ENCODE measurements at regions not wholly inside any gene's neighbourhood (a gene's known extent, or its start where the extent isn't known, plus 50 kb on each side); places are given as distances from the start of the nearest gene placed in this dataset.

- H3K27me3 ChIP-seq (ENCODE audit: control insufficient read depth in 3 of 3, insufficient read depth in 3 of 3, low read length in 3 of 3): no peaks in the 10 kb centered on the region
- no peaks in the 10 kb centered on the region for H3K4me1 ChIP-seq (ENCODE audit: control insufficient read depth in 3 of 3, insufficient read depth in 3 of 3, low read length in 3 of 3)
- no peak overlapping the region for H3K27ac ChIP-seq (ENCODE audit: low read depth, low read length)
- H3K4me3 ChIP-seq (ENCODE audit: low read length in 3 of 3): no peak overlapping the region
- H3K9me3 ChIP-seq (ENCODE audit: control insufficient read depth in 3 of 3, low read length in 3 of 3): no peaks in the 10 kb centered on the region
- no peak overlapping the region for H3K9ac ChIP-seq (ENCODE audit: low read depth in 1 of 3, low read length in 3 of 3)
- no peaks in the 10 kb centered on the region for H3K36me3 ChIP-seq (ENCODE audit: control insufficient read depth in 3 of 3, insufficient read depth in 3 of 3, low read length in 3 of 3)
These were observed 654.9 kb upstream of the EYS start for GRCh38 chr6:66361886-66362285.

GRCh38 chr6:66357781-66358180 is 650.8 kb upstream of the EYS start:
- Histone ChIP-seq H3K4me1 (ENCODE audit: control insufficient read depth in 3 of 3, insufficient read depth in 3 of 3, low read length in 3 of 3) (no peaks in the 10 kb centered on the region), H3K4me3 (ENCODE audit: low read length in 3 of 3) (no peak overlapping the region)

GRCh38 chr6:66355471-66355870 is 648.4 kb upstream of the EYS start:
- Histone ChIP-seq H3K27me3 (ENCODE audit: control insufficient read depth in 3 of 3, insufficient read depth in 3 of 3, low read length in 3 of 3) (no peaks in the 10 kb centered on the region), H3K4me1 (ENCODE audit: control insufficient read depth in 3 of 3, insufficient read depth in 3 of 3, low read length in 3 of 3) (no peaks in the 10 kb centered on the region), H3K9me3 (ENCODE audit: control insufficient read depth in 3 of 3, low read length in 3 of 3) (no peaks in the 10 kb centered on the region), H3K4me3 (ENCODE audit: low read length in 3 of 3) (no peak overlapping the region), H3K36me3 (ENCODE audit: control insufficient read depth in 3 of 3, insufficient read depth in 3 of 3, low read length in 3 of 3) (no peaks in the 10 kb centered on the region), H3K9ac (ENCODE audit: low read depth in 1 of 3, low read length in 3 of 3) (no peak overlapping the region), H3K27ac (ENCODE audit: low read depth, low read length) (no peak overlapping the region)

More at GRCh38 chr6:66357781-66358180, 650.8 kb upstream of the EYS start:
- H3K9ac ChIP-seq (ENCODE audit: low read depth in 1 of 3, low read length in 3 of 3): no peak overlapping the region
- no peaks in the 10 kb centered on the region for H3K36me3 ChIP-seq (ENCODE audit: control insufficient read depth in 3 of 3, insufficient read depth in 3 of 3, low read length in 3 of 3)
- no peak overlapping the region for H3K27ac ChIP-seq (ENCODE audit: low read depth, low read length)
- H3K27me3 ChIP-seq (ENCODE audit: control insufficient read depth in 3 of 3, insufficient read depth in 3 of 3, low read length in 3 of 3): no peaks in the 10 kb centered on the region
- no peaks in the 10 kb centered on the region for H3K9me3 ChIP-seq (ENCODE audit: control insufficient read depth in 3 of 3, low read length in 3 of 3)

- Histone ChIP-seq H3K27me3 (ENCODE audit: control insufficient read depth in 3 of 3, insufficient read depth in 3 of 3, low read length in 3 of 3) (no peaks in the 10 kb centered on the region), H3K36me3 (ENCODE audit: control insufficient read depth in 3 of 3, insufficient read depth in 3 of 3, low read length in 3 of 3) (no peaks in the 10 kb centered on the region), H3K4me1 (ENCODE audit: control insufficient read depth in 3 of 3, insufficient read depth in 3 of 3, low read length in 3 of 3) (no peaks in the 10 kb centered on the region), H3K27ac (ENCODE audit: low read depth, low read length) (no peak overlapping the region), H3K9ac (ENCODE audit: low read depth in 1 of 3, low read length in 3 of 3) (no peak overlapping the region), H3K4me3 (ENCODE audit: low read length in 3 of 3) (no peak overlapping the region), H3K9me3 (ENCODE audit: control insufficient read depth in 3 of 3, low read length in 3 of 3) (no peaks in the 10 kb centered on the region)
These were observed 637.8 kb upstream of the EYS start for GRCh38 chr6:66344796-66345195.

GRCh38 chr6:66340736-66341135 is 633.7 kb upstream of the EYS start:
- Histone ChIP-seq H3K4me1 (ENCODE audit: control insufficient read depth in 3 of 3, insufficient read depth in 3 of 3, low read length in 3 of 3) (no peaks in the 10 kb centered on the region), H3K27me3 (ENCODE audit: control insufficient read depth in 3 of 3, insufficient read depth in 3 of 3, low read length in 3 of 3) (no peaks in the 10 kb centered on the region), H3K9ac (ENCODE audit: low read depth in 1 of 3, low read length in 3 of 3) (no peak overlapping the region), H3K27ac (ENCODE audit: low read depth, low read length) (no peak overlapping the region), H3K9me3 (ENCODE audit: control insufficient read depth in 3 of 3, low read length in 3 of 3) (no peaks in the 10 kb centered on the region), H3K4me3 (ENCODE audit: low read length in 3 of 3) (no peak overlapping the region), H3K36me3 (ENCODE audit: control insufficient read depth in 3 of 3, insufficient read depth in 3 of 3, low read length in 3 of 3) (no peaks in the 10 kb centered on the region)

- Histone ChIP-seq H3K27ac (ENCODE audit: low read depth, low read length) (no peak overlapping the region), H3K9me3 (ENCODE audit: control insufficient read depth in 3 of 3, low read length in 3 of 3) (no peaks in the 10 kb centered on the region), H3K4me1 (ENCODE audit: control insufficient read depth in 3 of 3, insufficient read depth in 3 of 3, low read length in 3 of 3) (no peaks in the 10 kb centered on the region), H3K27me3 (ENCODE audit: control insufficient read depth in 3 of 3, insufficient read depth in 3 of 3, low read length in 3 of 3) (no peaks in the 10 kb centered on the region), H3K9ac (ENCODE audit: low read depth in 1 of 3, low read length in 3 of 3) (no peak overlapping the region), H3K36me3 (ENCODE audit: control insufficient read depth in 3 of 3, insufficient read depth in 3 of 3, low read length in 3 of 3) (no peaks in the 10 kb centered on the region), H3K4me3 (ENCODE audit: low read length in 3 of 3) (no peak overlapping the region)
These were observed 629.1 kb upstream of the EYS start for GRCh38 chr6:66336176-66336575.

GRCh38 chr6:66328200-66328599 is 621.2 kb upstream of the EYS start:
- Histone ChIP-seq H3K4me3 (ENCODE audit: low read length in 3 of 3) (no peak overlapping the region), H3K27ac (ENCODE audit: low read depth, low read length) (no peak overlapping the region), H3K9ac (ENCODE audit: low read depth in 1 of 3, low read length in 3 of 3) (no peak overlapping the region), H3K27me3 (ENCODE audit: control insufficient read depth in 3 of 3, insufficient read depth in 3 of 3, low read length in 3 of 3) (no peaks in the 10 kb centered on the region), H3K9me3 (ENCODE audit: control insufficient read depth in 3 of 3, low read length in 3 of 3) (no peaks in the 10 kb centered on the region), H3K36me3 (ENCODE audit: control insufficient read depth in 3 of 3, insufficient read depth in 3 of 3, low read length in 3 of 3) (no peaks in the 10 kb centered on the region), H3K4me1 (ENCODE audit: control insufficient read depth in 3 of 3, insufficient read depth in 3 of 3, low read length in 3 of 3) (no peaks in the 10 kb centered on the region)

GRCh38 chr6:66326228-66326627 is 619.2 kb upstream of the EYS start:
- no peaks in the 10 kb centered on the region for H3K9me3 ChIP-seq (ENCODE audit: control insufficient read depth in 3 of 3, low read length in 3 of 3)
- H3K4me3 ChIP-seq (ENCODE audit: low read length in 3 of 3): no peak overlapping the region
- no peaks in the 10 kb centered on the region for H3K36me3 ChIP-seq (ENCODE audit: control insufficient read depth in 3 of 3, insufficient read depth in 3 of 3, low read length in 3 of 3)
- no peaks in the 10 kb centered on the region for H3K27me3 ChIP-seq (ENCODE audit: control insufficient read depth in 3 of 3, insufficient read depth in 3 of 3, low read length in 3 of 3)
- no peaks in the 10 kb centered on the region for H3K4me1 ChIP-seq (ENCODE audit: control insufficient read depth in 3 of 3, insufficient read depth in 3 of 3, low read length in 3 of 3)
- no peak overlapping the region for H3K27ac ChIP-seq (ENCODE audit: low read depth, low read length)
- H3K9ac ChIP-seq (ENCODE audit: low read depth in 1 of 3, low read length in 3 of 3): no peak overlapping the region

- Histone ChIP-seq H3K4me1 (ENCODE audit: control insufficient read depth in 3 of 3, insufficient read depth in 3 of 3, low read length in 3 of 3) (no peaks in the 10 kb centered on the region), H3K9me3 (ENCODE audit: control insufficient read depth in 3 of 3, low read length in 3 of 3) (no peaks in the 10 kb centered on the region), H3K27me3 (ENCODE audit: control insufficient read depth in 3 of 3, insufficient read depth in 3 of 3, low read length in 3 of 3) (no peaks in the 10 kb centered on the region), H3K9ac (ENCODE audit: low read depth in 1 of 3, low read length in 3 of 3) (no peak overlapping the region), H3K27ac (ENCODE audit: low read depth, low read length) (no peak overlapping the region), H3K4me3 (ENCODE audit: low read length in 3 of 3) (no peak overlapping the region), H3K36me3 (ENCODE audit: control insufficient read depth in 3 of 3, insufficient read depth in 3 of 3, low read length in 3 of 3) (no peaks in the 10 kb centered on the region)
These were observed 614.0 kb upstream of the EYS start for GRCh38 chr6:66321017-66321416.

GRCh38 chr6:66307490-66307889 is 600.5 kb upstream of the EYS start:
- H3K27me3 ChIP-seq (ENCODE audit: control insufficient read depth in 3 of 3, insufficient read depth in 3 of 3, low read length in 3 of 3): no peaks in the 10 kb centered on the region
- peaks cover 0 to 8% (median 4%) of the 10 kb centered on the region in 3 donors for H3K9me3 ChIP-seq (ENCODE audit: control insufficient read depth in 3 of 3, low read length in 3 of 3)
- H3K27ac ChIP-seq (ENCODE audit: low read depth, low read length): no peak overlapping the region
- no peaks in the 10 kb centered on the region for H3K36me3 ChIP-seq (ENCODE audit: control insufficient read depth in 3 of 3, insufficient read depth in 3 of 3, low read length in 3 of 3)
- no peak overlapping the region for H3K4me3 ChIP-seq (ENCODE audit: low read length in 3 of 3)
- H3K9ac ChIP-seq (ENCODE audit: low read depth in 1 of 3, low read length in 3 of 3): no peak overlapping the region
- no peaks in the 10 kb centered on the region for H3K4me1 ChIP-seq (ENCODE audit: control insufficient read depth in 3 of 3, insufficient read depth in 3 of 3, low read length in 3 of 3)

- Histone ChIP-seq H3K27ac (ENCODE audit: low read depth, low read length) (no peak overlapping the region), H3K36me3 (ENCODE audit: control insufficient read depth in 3 of 3, insufficient read depth in 3 of 3, low read length in 3 of 3) (no peaks in the 10 kb centered on the region), H3K4me1 (ENCODE audit: control insufficient read depth in 3 of 3, insufficient read depth in 3 of 3, low read length in 3 of 3) (no peaks in the 10 kb centered on the region), H3K27me3 (ENCODE audit: control insufficient read depth in 3 of 3, insufficient read depth in 3 of 3, low read length in 3 of 3) (no peaks in the 10 kb centered on the region), H3K9me3 (ENCODE audit: control insufficient read depth in 3 of 3, low read length in 3 of 3) (no peaks in the 10 kb centered on the region), H3K4me3 (ENCODE audit: low read length in 3 of 3) (no peak overlapping the region), H3K9ac (ENCODE audit: low read depth in 1 of 3, low read length in 3 of 3) (no peak overlapping the region)
These were observed 584.9 kb upstream of the EYS start for GRCh38 chr6:66291905-66292304.
